22Rv1 (cell line): ENCODE measurements at regions not wholly inside any gene's neighbourhood (a gene's known extent, or its start where the extent isn't known, plus 50 kb on each side); places are given as distances from the start of the nearest gene placed in this dataset.

ENCODE experiments used
- H3K27ac ChIP-seq: fragments of 450-650 bp; 2 replicates; pipeline ENCODE4 v1.5.1; 2017
- ZFX ChIP-seq: fragments of 450-650 bp; IDR thresholded peaks from 2 replicates; pipeline ENCODE4 v1.6.1; 2017; ENCODE audit warnings: antibody characterized with exemption, borderline replicate concordance
- TF ChIP-seq, protein P1 (sequence below): fragments of 450-650 bp; IDR thresholded peaks from 2 replicates; pipeline ENCODE4 v1.5.1; 2017; ENCODE audit warnings: mild to moderate bottlenecking

DNA sequence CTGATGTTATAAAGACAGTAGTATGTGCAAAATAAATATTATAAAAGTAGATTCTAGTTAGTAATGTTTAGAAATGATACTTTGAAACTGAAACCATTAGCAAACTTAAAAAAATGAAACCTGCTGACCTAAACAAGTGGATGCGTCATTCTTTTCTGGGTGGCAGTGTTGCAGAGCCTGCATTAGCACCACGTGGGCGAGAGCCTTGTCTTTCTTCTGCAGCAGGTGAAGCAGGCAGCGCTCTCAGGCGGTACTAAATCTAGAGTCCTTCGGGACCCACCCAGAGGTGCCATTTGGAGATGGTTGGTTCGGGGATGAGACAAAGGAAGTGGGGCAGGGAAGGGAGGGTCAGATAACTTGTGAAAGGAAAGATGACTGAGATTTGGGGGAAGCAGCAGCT is 759.1 kb upstream of the IGFBP3 start:
- TF ChIP-seq, protein P1, sequence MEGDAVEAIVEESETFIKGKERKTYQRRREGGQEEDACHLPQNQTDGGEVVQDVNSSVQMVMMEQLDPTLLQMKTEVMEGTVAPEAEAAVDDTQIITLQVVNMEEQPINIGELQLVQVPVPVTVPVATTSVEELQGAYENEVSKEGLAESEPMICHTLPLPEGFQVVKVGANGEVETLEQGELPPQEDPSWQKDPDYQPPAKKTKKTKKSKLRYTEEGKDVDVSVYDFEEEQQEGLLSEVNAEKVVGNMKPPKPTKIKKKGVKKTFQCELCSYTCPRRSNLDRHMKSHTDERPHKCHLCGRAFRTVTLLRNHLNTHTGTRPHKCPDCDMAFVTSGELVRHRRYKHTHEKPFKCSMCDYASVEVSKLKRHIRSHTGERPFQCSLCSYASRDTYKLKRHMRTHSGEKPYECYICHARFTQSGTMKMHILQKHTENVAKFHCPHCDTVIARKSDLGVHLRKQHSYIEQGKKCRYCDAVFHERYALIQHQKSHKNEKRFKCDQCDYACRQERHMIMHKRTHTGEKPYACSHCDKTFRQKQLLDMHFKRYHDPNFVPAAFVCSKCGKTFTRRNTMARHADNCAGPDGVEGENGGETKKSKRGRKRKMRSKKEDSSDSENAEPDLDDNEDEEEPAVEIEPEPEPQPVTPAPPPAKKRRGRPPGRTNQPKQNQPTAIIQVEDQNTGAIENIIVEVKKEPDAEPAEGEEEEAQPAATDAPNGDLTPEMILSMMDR: no peak
- no peak for TF ChIP-seq ZFX

DNA sequence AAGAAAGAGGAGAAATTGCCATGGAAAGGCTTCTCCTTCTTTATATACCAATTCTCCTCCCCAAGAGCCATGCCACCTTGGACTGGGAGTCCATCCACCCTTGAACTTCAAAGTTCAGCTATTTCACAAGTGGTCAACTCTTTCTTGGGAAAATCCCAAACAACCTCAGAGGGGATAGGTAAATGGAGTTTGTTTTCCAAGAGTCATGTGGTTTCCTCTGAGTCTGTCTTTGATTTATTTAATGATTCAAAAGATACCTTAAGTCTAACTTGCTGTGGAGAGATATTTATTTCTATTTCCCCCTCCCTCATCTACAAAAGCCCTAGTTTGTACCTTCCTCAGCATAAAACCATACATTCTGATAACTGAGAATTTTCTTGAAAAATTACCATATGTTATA is 758.6 kb upstream of the IGFBP3 start:
- TF ChIP-seq, protein P1: no peak
- no peak for TF ChIP-seq ZFX
- H3K27ac ChIP-seq: no peak overlapping the region

More for the DNA sequence above, 759.1 kb upstream of the IGFBP3 start:
- H3K27ac ChIP-seq: no peak overlapping the region

DNA sequence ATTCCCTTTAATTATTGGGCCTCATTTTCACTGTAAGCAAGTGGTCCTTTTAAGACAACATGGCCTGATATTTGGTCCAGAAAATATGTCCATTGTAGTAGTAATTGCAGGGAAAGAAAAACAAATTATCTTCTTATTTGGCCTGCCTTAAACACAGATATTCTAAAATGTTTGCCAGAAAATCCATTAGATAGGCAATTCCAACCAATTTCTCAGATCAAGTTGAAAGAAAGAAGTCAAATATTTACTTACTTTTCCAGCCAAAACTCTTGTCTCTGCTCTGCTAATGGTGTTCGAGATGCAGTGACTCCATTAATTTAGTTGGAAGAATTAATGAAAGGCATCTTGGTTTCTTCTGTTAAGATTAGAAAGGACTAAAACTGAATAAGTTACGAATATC is 757.3 kb upstream of the IGFBP3 start:
- TF ChIP-seq, protein P1: no peak
- no peak for TF ChIP-seq ZFX
- H3K27ac ChIP-seq: no peak overlapping the region

DNA sequence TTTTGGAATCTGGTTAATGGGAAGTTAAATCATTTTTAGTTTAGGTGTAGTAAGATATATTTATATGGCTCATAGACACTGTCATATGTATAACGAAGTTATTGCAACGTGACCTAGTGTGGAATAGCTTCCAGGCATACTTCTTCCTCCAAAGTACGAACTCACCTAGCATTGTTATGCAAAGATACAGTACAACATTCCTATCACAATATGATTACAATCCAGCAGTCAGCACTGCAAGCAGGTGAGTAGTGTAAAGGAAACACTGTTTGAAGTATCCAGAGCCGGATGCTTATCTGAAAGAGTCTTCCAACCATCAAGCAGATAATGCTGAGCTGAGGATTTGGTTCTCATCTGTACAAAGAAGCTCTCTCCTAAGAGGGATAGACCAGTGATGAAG is 754.4 kb upstream of the IGFBP3 start:
- H3K27ac ChIP-seq: no peak overlapping the region
- TF ChIP-seq, protein P1: no peak
- TF ChIP-seq ZFX: no peak

DNA sequence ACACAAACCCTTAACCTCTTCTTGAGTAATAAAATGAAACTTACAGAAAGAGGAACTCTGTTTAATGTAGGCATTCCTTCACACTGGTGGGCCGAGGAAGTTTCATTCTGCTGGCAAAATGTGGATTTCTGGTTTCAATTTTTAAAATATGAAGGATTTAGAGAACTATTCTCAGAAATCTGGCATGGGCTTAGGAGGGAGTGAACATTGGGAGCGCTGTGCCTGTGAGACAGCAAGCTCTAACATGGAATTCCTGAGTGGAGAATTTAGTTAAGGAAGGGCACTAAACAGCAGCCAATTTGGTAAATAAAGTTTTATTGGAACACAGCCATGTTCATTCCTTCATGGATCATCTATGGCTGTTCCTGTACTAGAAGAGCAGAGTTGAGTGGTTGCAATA is 751.8 kb upstream of the IGFBP3 start:
- TF ChIP-seq ZFX: no peak
- TF ChIP-seq, protein P1: no peak
- H3K27ac ChIP-seq: no peak overlapping the region

DNA sequence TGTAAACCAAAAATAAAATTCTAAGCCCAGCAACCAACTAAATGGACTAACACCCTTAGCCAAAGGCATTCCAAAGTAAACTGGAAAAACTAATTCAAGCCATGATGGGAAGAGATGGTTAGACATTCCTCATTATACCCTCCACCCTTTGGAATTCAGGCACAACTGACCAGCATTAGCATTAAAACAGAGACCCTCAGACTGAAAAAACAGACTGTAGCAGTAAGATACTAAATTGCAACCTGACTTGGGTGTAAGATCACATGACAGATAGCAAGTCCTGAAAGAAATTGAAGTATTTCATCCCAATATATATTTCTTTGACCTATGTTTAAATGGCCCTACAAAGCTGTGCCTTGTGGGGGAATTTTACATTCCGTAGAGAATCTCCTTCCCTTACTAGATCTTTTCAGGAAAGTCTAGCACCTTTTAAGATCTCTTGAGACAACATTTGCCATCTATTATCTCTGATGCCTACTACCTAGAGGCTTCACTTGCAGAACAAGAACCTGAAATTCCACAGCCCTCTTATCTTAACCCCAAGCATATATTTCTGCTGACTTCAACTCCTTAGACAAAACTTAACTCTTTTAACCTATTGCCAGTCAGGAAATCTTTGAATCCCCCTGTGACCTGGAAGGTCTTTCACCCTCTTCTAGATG is 750.2 kb upstream of the IGFBP3 start:
- no peak overlapping the region for H3K27ac ChIP-seq
- TF ChIP-seq, protein P1: no peak
- no peak for TF ChIP-seq ZFX

DNA sequence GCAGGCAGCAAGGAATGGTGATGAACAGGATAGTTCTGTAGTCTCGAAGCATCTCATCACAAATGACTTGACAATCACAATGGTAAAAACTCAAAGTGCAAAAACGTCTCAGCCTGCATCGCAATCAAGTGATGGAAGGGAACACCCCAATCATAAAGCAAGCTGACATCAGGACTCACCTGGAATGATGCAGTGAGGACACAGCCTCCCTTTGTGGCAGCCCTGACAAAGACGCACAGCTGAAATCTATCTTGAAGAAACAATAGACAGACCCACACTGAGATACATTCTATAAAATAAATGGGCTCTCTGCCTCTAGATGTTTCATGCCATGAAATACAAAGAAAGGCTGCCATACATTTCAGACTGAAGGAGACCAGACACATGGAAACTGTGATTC is 748.0 kb upstream of the IGFBP3 start:
- TF ChIP-seq, protein P1: no peak
- no peak for TF ChIP-seq ZFX
- no peak overlapping the region for H3K27ac ChIP-seq
